Neural cell (in vitro differentiated cells): ENCODE measurements at regions not wholly inside any gene's neighbourhood (a gene's known extent, or its start where the extent isn't known, plus 50 kb on each side); places are given as distances from the start of the nearest gene placed in this dataset.

Experiments used
- H2AFZ ChIP-seq: fragments of 200-600, 300-800 bp; sonication (generic), shearing (Covaris generic); 2 replicates; pipeline ENCODE4 v1.6.0; 2014; ENCODE audit warnings: low read depth, mild to moderate bottlenecking, antibody characterized with exemption, low read length, moderate library complexity
- H3F3A ChIP-seq: fragments of 200-600 bp; shearing (Covaris generic); 2 replicates; pipeline ENCODE4 v1.6.1; 2016; ENCODE audit warnings: mild to moderate bottlenecking, moderate library complexity, mixed read lengths, antibody characterized with exemption, low read length; ENCODE audit not compliant: insufficient read depth, poor library complexity, severe bottlenecking
- H3K27ac ChIP-seq: fragments of 200-600, 300-800 bp; sonication (generic), shearing (Covaris generic); 2 replicates; pipeline ENCODE4 v1.5.1; 2014; ENCODE audit warnings: mild to moderate bottlenecking, low read length, moderate library complexity
- H3K27me3 ChIP-seq: fragments of 300-800, 200-600 bp; sonication (generic), shearing (Covaris generic); 2 replicates; pipeline ENCODE4 v1.6.0; 2014; ENCODE audit warnings: mild to moderate bottlenecking, low read depth, low read length, moderate library complexity; ENCODE audit not compliant: insufficient read depth
- H3K36me3 ChIP-seq: fragments of 300-800, 200-600 bp; sonication (generic), shearing (Covaris generic); 2 replicates; pipeline ENCODE4 v1.5.1; 2014; ENCODE audit warnings: mild to moderate bottlenecking, antibody characterized with exemption, low read length, moderate library complexity; ENCODE audit not compliant: insufficient read depth
- H3K4me2 ChIP-seq: fragments of 300-800, 200-600 bp; sonication (generic), shearing (Covaris generic); 2 replicates; pipeline ENCODE4 v1.6.0; 2014; ENCODE audit warnings: mild to moderate bottlenecking, low read length
- H3K4me3 ChIP-seq: fragments of 300-800, 200-600 bp; sonication (generic), shearing (Covaris generic); 2 replicates; pipeline ENCODE4 v1.5.1; 2014; ENCODE audit warnings: mild to moderate bottlenecking, low read length, moderate library complexity
- H3K79me2 ChIP-seq: fragments of 200-600 bp; shearing (Covaris generic); replicated peaks from 2 replicates; pipeline ENCODE4 v1.6.0; 2014; ENCODE audit warnings: mild to moderate bottlenecking, low read length, moderate library complexity; ENCODE audit not compliant: insufficient read depth
- H3K9ac ChIP-seq: fragments of 300-800, 200-600 bp; sonication (generic), shearing (Covaris generic); 2 replicates; pipeline ENCODE4 v1.6.1; 2016; ENCODE audit warnings: mild to moderate bottlenecking, low read length, mixed read lengths
- H3K9me2 ChIP-seq: fragments of 200-600 bp; shearing (Covaris generic); 2 replicates; pipeline ENCODE4 v1.6.1; 2016; ENCODE audit warnings: mild to moderate bottlenecking, low read length, mixed read lengths; ENCODE audit not compliant: insufficient read depth
- H3K9me3 ChIP-seq: fragments of 200-600, 300-800 bp; sonication (generic), shearing (Covaris generic); 2 replicates; pipeline ENCODE4 v1.6.1; 2016; ENCODE audit warnings: mild to moderate bottlenecking, mixed run types, low read length, moderate library complexity, mixed read lengths
- H4K20me1 ChIP-seq: fragments of 200-600 bp; shearing (Covaris generic); 2 replicates; pipeline ENCODE4 v1.6.1; 2016; ENCODE audit warnings: mild to moderate bottlenecking, mixed run types; ENCODE audit not compliant: insufficient read depth
- CTCF ChIP-seq: fragments of 450-650 bp; IDR thresholded peaks from 2 replicates; pipeline ENCODE4 v1.5.1; 2014; ENCODE audit warnings: antibody characterized with exemption, mild to moderate bottlenecking, moderate library complexity; ENCODE audit not compliant: poor library complexity, severe bottlenecking
- EP300 ChIP-seq: fragments of 450-650 bp; conservative IDR thresholded peaks from 2 replicates; pipeline ENCODE4 v1.6.1; 2014; ENCODE audit warnings: antibody characterized with exemption, mild to moderate bottlenecking, moderate library complexity; ENCODE audit not compliant: poor library complexity, severe bottlenecking
- EZH2 ChIP-seq: fragments of 200-600, 300-800 bp; shearing (Covaris generic), sonication (generic); IDR thresholded peaks from 2 replicates; pipeline ENCODE4 v1.6.1; 2014; ENCODE audit warnings: antibody characterized with exemption, low read length, borderline replicate concordance, mild to moderate bottlenecking; ENCODE audit not compliant: insufficient read depth, poor library complexity, severe bottlenecking
- MXI1 ChIP-seq: fragments of 450-650 bp; conservative IDR thresholded peaks from 2 replicates; pipeline ENCODE4 v1.6.1; 2014; ENCODE audit warnings: antibody characterized with exemption, mild to moderate bottlenecking; ENCODE audit not compliant: poor library complexity, severe bottlenecking
- POLR2AphosphoS5 ChIP-seq: IDR thresholded peaks from 2 replicates; pipeline ENCODE4 v1.6.1; 2012
- RAD21 ChIP-seq: fragments of 450-650 bp; conservative IDR thresholded peaks from 2 replicates; pipeline ENCODE4 v1.6.1; 2014; ENCODE audit warnings: antibody characterized with exemption, mild to moderate bottlenecking, moderate library complexity
- REST ChIP-seq: IDR thresholded peaks from 2 replicates; pipeline ENCODE4 v1.6.1; 2012; ENCODE audit warnings: borderline replicate concordance
- SMC3 ChIP-seq: fragments of 450-650 bp; conservative IDR thresholded peaks from 2 replicates; pipeline ENCODE4 v1.6.1; 2014; ENCODE audit warnings: antibody characterized with exemption, mild to moderate bottlenecking, moderate library complexity; ENCODE audit not compliant: poor library complexity
- TAF1 ChIP-seq: IDR thresholded peaks from 2 replicates; pipeline ENCODE4 v1.6.1; 2012; ENCODE audit warnings: low read depth

GRCh38 chr2:142325870-142326269 lies 195.1 kb upstream of the LRP1B start:
- no peak overlapping the region for H3K4me3 ChIP-seq
- no peak overlapping the region for H3K4me2 ChIP-seq
- no peaks in the 10 kb centered on the region for H3K9me3 ChIP-seq
- H2AFZ ChIP-seq = no peak overlapping the region
- H3K79me2 ChIP-seq = no peaks in the 10 kb centered on the region
- TF ChIP-seq SMC3 (no peak), RAD21 (no peak), REST (no peak), EP300 (no peak), EZH2 (no peak)
- no peaks in the 10 kb centered on the region for H4K20me1 ChIP-seq
- H3F3A ChIP-seq = no peaks in the 10 kb centered on the region
- H3K9ac ChIP-seq = no peak overlapping the region
- no peak overlapping the region for H3K27ac ChIP-seq
- H3K36me3 ChIP-seq = no peaks in the 10 kb centered on the region
- H3K9me2 ChIP-seq = no peaks in the 10 kb centered on the region
- H3K27me3 ChIP-seq = no peaks in the 10 kb centered on the region

- TF ChIP-seq REST = no peak
- no peak for TF ChIP-seq EP300
- TF ChIP-seq SMC3 = no peak
- no peak for TF ChIP-seq CTCF
- TF ChIP-seq POLR2AphosphoS5 = no peak
- no peak for TF ChIP-seq TAF1
- TF ChIP-seq MXI1 = no peak
- TF ChIP-seq RAD21 = no peak
- no peak for TF ChIP-seq EZH2
- Histone ChIP-seq H4K20me1 (no peaks in the 10 kb centered on the region), H3K27me3 (no peaks in the 10 kb centered on the region), H3K4me3 (no peak overlapping the region), H3K36me3 (no peaks in the 10 kb centered on the region), H3K9ac (no peak overlapping the region), H2AFZ (no peak overlapping the region), H3K4me2 (no peak overlapping the region), H3K27ac (no peak overlapping the region), H3K9me3 (no peaks in the 10 kb centered on the region), H3K79me2 (no peaks in the 10 kb centered on the region), H3K9me2 (no peaks in the 10 kb centered on the region), H3F3A (no peaks in the 10 kb centered on the region)
Measured at GRCh38 chr2:142323206-142323605, 192.4 kb upstream of the LRP1B start.
